Stimulated activated CD8-positive, alpha-beta memory T cell treated with anti-CD3 and anti-CD28 coated beads, Interleukin-2, amount 100 ng/mL, for 1 hour (primary cell): ENCODE measurements at regions not wholly inside any gene's neighbourhood (a gene's known extent, or its start where the extent isn't known, plus 50 kb on each side); places are given as distances from the start of the nearest gene placed in this dataset.

ENCODE experiments used
- DNase-seq, 2 donors: peaks; one replicate each; pipeline ENCODE4 v3.0.0-alpha.2; 2020; ENCODE audit warnings: low read depth in 2 of 2

DNA sequence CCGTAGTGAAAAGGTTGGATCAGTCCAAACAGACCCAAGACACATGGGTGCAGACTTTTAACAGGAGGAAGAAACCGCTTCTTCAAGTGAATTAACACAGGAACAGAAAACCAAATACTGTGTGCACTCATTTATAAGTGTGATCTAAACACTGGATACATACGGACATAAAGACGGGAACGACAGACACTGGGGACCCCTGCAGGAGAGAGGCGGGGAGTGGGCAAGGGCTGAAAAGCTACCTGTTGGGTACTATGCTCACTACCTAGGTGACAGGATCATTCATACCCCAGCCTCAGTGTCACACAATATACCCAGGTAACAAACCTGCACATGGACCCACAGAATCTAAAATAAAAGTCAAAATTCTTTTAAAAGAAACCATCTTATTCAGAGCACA, 326.0 kb upstream of the NOCT start:
- DNase-seq: no peak

DNA sequence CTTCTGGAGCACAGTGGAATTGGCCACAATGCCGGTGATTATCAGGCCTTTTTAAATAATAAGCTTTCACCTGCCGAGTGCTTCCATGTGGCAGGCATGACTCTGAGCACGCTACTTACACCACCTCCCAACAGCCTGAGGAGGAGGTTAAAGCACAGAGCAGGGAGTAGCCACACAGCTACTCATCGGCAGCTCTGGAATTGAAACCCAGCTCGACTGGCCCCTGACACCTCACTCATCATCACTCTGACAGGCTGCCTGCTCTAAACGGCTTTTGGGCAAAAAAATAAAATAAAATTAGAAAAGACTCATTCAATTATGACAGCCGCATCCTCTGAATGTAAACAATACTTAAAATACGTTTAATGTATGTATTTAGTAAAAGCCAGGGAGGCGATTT, 326.4 kb upstream of the NOCT start:
- DNase-seq: no peak

DNA sequence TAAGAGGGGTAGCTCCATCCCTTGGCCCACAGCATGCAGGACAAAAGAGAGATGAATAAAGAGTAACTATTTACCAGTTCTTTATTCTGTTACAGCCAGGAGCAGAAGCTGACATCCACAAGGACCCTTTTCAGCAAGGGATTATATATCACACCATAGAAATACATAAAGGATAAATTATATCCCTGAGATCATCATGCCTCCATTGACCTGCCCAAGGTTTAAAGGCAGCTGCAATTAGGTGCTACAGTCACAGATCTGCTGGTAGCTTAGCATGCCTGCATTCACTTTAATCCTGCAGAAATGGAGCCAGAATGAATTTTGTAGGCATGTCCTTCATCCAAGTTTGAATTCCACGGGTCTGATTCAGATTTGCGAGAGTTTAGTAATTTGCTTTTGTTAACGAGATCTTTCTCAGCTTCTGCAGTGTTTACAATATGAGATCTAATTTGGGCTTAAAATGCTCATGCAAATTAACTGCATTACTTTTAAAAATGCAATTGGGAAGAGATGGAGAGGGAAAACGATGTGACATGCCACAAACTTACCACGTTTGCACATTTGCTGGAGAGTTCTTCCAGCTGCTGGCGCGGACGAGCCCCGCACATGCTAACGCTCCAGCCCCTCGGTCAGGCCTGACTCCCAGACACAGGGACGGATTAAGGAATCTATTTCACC, 327.0 kb upstream of the NOCT start:
- no peak for DNase-seq

DNA sequence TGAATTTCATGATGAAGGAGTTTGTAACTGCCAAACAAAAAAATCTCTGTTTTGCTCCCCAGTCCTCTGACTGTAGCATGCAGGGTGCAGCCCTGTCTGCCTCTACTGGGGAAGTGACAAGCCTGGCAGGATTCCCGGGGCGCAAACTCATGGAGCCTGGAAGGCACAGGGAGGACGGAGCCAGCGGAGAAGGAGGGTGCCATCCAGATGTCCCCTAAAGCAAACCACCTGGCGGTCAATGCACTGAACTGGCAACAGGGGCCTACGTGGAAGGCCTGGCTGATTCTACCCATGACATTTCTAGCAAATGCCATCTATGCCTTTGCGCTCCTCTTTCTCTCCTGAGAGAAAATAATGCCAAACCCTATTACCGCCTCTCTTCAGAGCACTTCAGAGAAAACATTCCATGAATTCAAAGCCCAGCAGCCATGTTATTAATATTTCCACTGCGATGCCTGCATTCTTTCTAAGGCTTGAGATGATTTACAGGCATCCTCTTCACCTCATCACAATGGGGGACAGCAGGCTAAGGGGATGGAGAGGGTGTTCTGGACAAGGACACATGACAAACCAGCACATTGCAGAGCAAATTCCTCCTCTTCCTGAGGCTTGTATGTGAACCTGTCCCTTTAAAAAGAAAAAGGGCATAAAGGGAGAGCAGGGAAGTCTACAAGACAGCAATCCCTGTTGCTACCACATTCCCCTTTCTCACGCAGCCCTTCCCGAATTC, 329.3 kb upstream of the NOCT start:
- DNase-seq: no peak

GRCh38 chr4:138685316-138685715, 330.3 kb upstream of the NOCT start:
- DNase-seq: no peak

DNA sequence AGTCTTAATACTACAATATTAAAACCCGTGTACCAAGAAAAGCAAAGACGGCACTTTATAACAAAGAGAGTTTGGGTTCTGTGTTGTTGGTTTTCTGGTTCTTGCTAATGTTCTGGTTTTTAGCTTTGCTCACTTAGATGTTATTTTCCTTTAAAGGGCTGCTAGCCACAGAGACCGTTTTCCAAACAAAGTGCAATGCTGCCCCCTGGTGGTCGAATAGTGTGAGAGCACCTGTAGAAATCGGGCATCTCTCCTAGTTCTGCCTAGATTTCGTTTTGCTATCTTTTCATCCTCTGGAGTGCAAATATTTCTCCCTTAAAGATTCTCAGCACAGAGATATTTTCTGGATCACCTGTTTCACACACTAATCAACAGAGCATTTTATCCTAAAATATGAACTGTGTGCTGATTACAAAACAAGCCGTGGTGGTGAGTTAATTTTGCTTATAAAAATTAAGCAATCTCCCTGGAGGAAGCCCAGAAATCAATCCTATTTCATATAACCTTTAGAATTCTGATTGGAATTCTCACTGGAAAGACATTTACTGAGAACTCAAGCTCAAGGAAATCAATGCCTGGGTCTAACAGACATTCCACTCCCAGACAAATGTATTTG, 334.5 kb upstream of the NOCT start:
- DNase-seq: peak; percentile 10 to 43

GRCh38 chr4:138680256-138680655, 335.3 kb upstream of the NOCT start:
- DNase-seq: no peak

- DNase-seq: no peak
Measured at GRCh38 chr4:138678985-138679746, 336.4 kb upstream of the NOCT start.

DNA sequence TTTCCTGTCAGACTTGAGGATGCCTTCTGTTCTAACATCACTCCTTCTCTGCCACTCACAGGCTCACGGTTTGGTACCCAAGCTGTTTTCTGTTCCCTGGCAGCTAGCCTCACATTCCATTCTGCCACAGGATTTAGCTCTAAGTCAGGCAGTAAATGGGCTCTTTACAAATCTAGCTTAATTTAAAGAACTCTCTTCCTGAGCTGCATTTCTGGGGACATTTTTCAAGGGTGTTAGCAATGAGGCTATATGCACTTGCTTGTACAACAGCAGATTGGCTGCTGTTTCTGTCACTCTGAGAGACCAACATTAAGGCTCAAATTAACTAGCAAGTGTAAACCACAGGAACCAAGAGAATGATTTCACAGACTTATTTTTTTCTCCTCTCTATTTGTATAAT, 337.8 kb upstream of the NOCT start:
- DNase-seq: no peak

DNA sequence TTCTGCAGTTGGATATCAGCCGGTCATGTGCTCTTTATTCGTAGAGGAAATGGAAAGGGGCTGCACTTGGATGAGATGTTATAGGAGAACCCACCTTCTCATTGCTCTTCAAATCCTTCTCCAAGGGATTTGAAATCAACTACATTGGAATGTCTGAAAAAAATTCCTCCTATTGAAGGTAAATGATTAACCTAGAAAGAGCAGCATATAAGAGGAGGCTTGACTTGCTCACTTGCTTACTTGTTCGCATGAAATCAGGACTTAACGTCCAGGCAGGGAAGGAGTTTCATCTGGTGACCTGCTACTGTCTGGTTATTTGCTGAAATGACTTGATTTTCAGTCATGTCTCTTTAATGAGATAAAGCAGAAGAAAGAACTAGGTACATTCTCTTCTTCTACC, 338.4 kb upstream of the NOCT start:
- DNase-seq: no peak

GRCh38 chr4:138675685-138676084, 339.9 kb upstream of the NOCT start:
- no peak for DNase-seq

GRCh38 chr4:138674209-138674608, 341.4 kb upstream of the NOCT start:
- DNase-seq: no peak

DNA sequence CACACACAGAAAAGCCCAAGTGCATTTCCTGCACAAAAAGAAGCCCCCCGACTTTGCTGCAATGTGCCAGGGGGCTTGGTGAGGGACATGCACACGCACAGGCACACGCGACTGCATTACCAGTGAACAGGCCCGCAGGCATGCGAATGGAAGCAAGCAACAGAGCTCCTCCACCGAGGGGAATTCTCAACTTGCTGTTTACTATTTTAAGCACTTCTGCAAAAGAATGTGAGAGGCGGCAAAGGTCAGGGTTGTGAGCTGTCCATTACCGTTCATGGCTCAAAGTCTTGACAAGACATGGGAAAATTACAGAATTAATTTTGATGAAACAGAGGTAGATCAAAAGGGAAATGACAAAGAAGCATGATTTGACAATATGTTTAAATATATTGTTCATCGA, 342.5 kb upstream of the NOCT start:
- no peak for DNase-seq

GRCh38 chr4:138672393-138672976, 343.1 kb upstream of the NOCT start:
- no peak for DNase-seq

GRCh38 chr4:138671606-138672084, 343.9 kb upstream of the NOCT start:
- DNase-seq: no peak

- no peak for DNase-seq
Measured at GRCh38 chr4:138671106-138671505, 344.5 kb upstream of the NOCT start.

DNA sequence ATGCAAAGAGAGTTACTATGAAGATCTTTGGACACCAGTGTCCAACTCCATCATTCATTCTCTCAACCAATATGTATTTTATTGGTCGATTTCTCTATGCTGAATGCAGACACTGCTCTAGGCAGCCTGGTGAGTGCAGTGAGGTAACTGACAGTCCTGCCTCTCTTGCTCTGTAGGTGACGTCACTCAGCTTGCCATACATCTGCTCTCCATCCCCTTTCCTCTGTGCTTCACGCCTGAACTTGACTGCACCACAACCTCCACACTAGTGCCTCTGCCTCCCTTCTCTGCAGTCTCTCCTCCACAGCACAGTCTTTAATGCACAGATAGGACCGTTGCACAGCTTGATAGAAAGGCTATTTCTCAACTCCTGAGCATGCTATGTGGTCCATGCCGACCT, 344.9 kb upstream of the NOCT start:
- no peak for DNase-seq

GRCh38 chr4:138669479-138670315, 345.9 kb upstream of the NOCT start:
- DNase-seq: no peak

- no peak for DNase-seq
Measured at GRCh38 chr4:138668309-138668708, 347.3 kb upstream of the NOCT start.

- DNase-seq: no peak
Measured at GRCh38 chr4:138666366-138666765, 349.2 kb upstream of the NOCT start.

DNA sequence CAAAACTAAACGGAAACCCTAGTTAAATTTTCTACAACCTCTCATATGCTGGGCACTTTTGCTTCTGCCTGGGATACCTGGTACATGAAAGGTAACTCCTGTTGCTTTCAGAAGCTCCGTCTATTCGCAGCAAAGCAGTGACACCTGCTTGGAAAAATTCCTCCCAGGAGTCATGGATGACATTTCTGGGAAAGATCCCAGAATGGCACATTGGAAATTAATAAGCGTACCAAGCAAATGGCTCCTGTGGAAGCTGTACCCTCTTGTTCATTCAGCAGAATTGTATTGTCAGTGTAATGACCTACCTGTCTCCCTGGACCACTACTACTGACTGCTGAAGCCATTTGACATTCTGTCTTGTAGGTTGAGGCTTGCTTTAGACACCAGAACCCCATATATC, 349.7 kb upstream of the NOCT start:
- DNase-seq: no peak
